Neural cell (in vitro differentiated cells): ENCODE measurements at regions not wholly inside any gene's neighbourhood (a gene's known extent, or its start where the extent isn't known, plus 50 kb on each side); places are given as distances from the start of the nearest gene placed in this dataset.

ENCODE experiments used
- CTCF ChIP-seq: fragments of 450-650 bp; IDR thresholded peaks from 2 replicates; pipeline ENCODE4 v1.5.1; 2014; ENCODE audit warnings: antibody characterized with exemption, mild to moderate bottlenecking, moderate library complexity; ENCODE audit not compliant: poor library complexity, severe bottlenecking
- EP300 ChIP-seq: fragments of 450-650 bp; conservative IDR thresholded peaks from 2 replicates; pipeline ENCODE4 v1.6.1; 2014; ENCODE audit warnings: antibody characterized with exemption, mild to moderate bottlenecking, moderate library complexity; ENCODE audit not compliant: poor library complexity, severe bottlenecking
- EZH2 ChIP-seq: fragments of 200-600, 300-800 bp; shearing (Covaris generic), sonication (generic); IDR thresholded peaks from 2 replicates; pipeline ENCODE4 v1.6.1; 2014; ENCODE audit warnings: antibody characterized with exemption, low read length, borderline replicate concordance, mild to moderate bottlenecking; ENCODE audit not compliant: insufficient read depth, poor library complexity, severe bottlenecking
- MXI1 ChIP-seq: fragments of 450-650 bp; conservative IDR thresholded peaks from 2 replicates; pipeline ENCODE4 v1.6.1; 2014; ENCODE audit warnings: antibody characterized with exemption, mild to moderate bottlenecking; ENCODE audit not compliant: poor library complexity, severe bottlenecking
- POLR2AphosphoS5 ChIP-seq: IDR thresholded peaks from 2 replicates; pipeline ENCODE4 v1.6.1; 2012
- RAD21 ChIP-seq: fragments of 450-650 bp; conservative IDR thresholded peaks from 2 replicates; pipeline ENCODE4 v1.6.1; 2014; ENCODE audit warnings: antibody characterized with exemption, mild to moderate bottlenecking, moderate library complexity
- REST ChIP-seq: IDR thresholded peaks from 2 replicates; pipeline ENCODE4 v1.6.1; 2012; ENCODE audit warnings: borderline replicate concordance
- TAF1 ChIP-seq: IDR thresholded peaks from 2 replicates; pipeline ENCODE4 v1.6.1; 2012; ENCODE audit warnings: low read depth

- no peak for TF ChIP-seq CTCF
- no peak for TF ChIP-seq TAF1
- no peak for TF ChIP-seq EZH2
- peak; percentile 88 for TF ChIP-seq POLR2AphosphoS5
- TF ChIP-seq RAD21 = no peak
- TF ChIP-seq REST = no peak
- TF ChIP-seq EP300 = no peak
- no peak for TF ChIP-seq MXI1
These were observed 71.1 kb upstream of the ZNF281 start for GRCh38 chr1:200480964-200481363.
